NCI-H2029 (cell line): ENCODE measurements at regions not wholly inside any gene's neighbourhood (a gene's known extent, or its start where the extent isn't known, plus 50 kb on each side); places are given as distances from the start of the nearest gene placed in this dataset.
"Not testable (repeated sequence)": the region's sequence is repeated elsewhere in the genome, so short reads cannot be mapped to it uniquely, and the experiment has no call there.

Experiments used
- DNase-seq: peaks from one replicate; lab custom pipeline; 2025; lab: John Stamatoyannopoulos, UW

DNA sequence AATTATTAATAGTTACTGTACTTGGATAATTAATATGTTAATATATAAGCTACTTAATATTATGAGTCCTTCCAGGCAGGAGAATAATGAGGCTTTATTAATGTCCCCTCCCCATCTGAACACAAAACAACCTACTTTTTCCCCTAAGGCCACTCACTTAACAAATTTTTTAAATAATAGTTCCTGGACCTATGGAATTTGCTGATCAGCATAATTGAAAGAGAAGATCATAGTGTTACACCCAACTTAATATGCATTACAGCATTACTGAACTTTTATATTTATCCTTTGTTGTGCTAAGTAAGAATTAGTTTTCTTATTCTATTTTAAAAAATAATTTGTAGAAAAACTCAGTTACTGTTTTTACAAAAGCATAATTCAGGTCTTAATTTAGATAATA, 1537.7 kb upstream of the GOT2 start:
- no peak for DNase-seq

DNA sequence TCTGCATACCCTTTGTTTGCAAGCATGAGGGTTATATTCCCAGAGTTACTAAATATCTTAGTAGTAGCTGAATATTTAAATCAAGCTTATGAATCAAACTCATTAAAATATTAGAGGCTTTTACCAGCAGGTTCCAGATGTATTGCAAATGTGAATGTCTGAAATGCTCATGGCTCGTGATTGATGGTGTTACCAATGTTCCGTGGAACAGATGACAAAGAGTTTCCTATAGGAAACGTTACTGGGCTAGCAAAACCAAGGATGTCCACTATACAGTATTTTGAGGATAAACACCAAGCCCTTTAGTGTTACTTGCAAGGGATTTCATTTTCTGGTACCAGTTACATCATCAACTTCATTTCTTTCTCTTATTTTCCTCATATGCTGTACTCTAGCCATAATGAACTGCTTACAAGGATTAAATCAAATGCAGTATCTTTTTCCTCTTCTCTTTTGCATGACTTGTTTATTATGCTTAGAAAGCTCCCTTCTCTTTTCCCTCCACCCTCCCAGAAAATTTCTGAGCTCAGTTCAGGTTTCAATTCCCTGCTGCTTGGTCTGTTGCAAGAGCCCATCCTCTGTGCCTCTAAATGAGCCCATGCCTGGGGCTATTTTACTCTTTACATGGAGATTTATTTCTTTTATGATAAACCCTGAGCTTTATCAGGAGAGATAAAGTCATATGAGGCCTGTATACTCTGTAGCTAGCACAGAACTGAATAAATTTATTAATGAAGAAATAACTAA, 1537.1 kb upstream of the GOT2 start:
- no peak for DNase-seq

DNA sequence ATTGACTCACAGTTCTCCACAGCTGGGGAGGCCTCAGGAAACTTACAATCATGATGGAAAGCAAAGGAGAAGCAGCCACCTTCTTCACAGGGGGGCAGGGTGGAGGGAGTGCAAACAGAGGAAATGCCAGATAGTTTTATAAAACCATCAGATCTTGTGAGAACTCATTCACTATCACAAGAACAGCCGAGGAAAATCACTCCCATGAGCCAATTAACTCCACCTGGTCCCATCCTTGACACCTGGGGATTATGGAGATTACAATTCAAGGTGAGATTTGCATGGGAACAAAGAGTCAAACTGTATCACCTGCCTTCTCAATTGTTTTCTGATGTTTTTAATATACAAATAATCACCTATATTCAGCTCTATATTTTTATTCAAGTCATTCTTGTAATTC, 1527.3 kb upstream of the GOT2 start:
- no peak for DNase-seq

DNA sequence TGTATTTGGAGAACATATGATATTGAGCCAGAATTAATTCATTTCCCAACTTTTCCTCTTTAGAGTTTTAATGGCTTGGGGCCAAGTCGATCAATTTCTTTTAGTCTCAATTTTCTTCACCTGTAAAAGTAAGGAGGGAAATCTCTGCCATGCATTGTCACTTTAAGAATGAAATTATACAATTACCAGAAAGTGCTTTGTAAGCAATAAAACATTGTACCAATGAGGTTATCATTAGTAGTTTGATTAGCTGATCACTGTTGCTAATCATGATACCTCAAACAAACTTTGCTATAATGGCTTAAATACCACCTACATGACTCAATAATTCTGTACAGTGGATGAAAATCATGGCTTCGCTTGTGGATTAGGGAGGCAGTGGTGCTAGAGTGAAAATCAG, 1525.8 kb upstream of the GOT2 start:
- DNase-seq, result no peak

DNA sequence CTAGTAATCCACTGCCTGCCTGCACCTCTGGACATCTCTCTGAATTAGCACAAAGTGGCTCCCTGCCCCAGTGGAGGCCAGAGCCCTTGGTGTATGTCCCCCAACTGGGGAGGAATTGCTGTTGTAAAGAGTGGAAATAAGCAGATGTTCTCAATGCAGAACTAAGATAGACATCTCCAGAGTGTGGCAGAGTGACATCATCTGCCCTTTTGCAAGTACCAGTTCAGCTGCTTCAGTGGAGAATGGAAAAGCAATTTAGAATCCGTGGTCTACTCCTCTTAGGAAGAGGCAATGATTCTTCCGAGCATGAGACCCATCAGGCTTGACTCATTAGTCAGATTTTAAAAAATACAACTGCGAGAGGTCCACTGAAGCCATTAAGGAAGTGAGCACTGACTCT, 1512.0 kb upstream of the GOT2 start:
- no peak for DNase-seq

DNA sequence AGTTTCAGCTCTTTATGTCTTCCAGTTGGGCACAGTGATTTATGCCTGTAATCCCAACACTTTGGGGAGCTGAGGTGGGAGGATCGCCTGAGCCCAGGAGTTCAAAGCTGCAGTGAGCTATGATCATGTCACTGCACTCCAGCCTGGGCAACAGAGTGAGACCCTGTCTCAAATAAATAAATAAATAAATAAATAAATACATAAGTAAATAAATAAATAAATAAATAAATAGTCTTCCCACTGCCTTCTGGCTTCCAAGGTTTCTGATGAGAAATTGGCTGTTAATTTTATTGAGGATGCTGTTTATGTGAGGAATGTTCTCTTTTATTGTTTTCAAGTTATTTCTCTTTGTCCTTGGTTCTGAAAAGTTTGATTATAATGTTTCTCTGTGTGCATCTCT, 1507.6 kb upstream of the GOT2 start:
- DNase-seq, result no peak

DNA sequence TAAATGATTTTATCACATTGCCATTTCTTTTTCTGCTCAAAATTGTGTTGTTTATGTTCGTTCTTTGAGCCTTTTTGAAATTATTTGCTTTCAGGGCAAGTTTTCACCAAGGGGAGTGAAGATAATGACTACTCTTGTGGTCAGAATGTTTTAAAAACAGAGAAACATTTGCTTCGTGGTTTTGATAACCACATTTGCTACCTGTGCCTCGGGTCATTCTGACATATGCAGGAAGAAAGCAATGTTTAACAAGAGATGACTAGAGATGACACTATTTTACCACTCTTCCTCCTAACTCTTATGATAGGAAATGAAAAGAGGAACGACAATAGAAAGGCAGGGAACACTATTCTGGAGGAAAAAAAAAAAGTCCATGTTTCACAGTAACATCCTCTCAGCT, 1496.5 kb upstream of the GOT2 start:
- no peak for DNase-seq

DNA sequence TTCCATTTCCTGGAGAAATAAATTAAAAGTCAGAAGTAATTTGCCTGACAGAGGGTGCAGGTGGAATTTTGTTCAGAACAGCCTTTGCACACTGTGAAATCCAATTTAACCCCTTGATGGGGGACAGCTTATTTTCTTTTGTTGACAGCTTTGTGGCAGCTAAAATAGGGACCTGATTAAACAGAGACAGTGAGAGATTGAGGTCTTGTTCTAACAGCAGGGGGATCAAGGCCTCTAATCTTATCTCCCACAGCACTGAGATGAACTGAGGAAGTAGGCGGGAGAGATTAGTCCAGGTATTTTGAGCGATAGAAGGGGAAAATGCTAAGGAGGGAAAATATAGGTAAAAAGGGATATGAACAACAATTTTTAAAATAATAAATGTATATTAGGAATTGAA, 1491.4 kb upstream of the GOT2 start:
- no peak for DNase-seq

DNA sequence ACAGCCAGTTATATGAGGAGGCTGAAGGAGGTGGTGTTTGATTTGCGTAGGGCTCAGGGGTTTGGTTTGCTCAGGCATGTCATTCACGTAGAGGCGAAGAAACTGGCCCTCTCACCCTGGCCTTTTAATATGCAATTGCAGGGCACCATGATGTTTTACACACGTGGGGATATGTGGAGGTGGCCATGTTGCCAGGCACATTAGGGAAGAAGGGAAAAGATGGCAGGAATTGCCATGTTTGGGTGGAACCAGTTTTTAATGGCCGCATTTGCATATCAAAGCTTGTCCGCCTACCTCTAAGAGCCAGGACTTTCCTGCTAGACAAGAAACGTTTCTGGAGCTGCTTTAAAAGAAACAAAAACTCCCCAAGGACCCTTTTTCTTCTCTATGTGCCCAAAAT, 1483.7 kb upstream of the GOT2 start:
- DNase-seq, result no peak

DNA sequence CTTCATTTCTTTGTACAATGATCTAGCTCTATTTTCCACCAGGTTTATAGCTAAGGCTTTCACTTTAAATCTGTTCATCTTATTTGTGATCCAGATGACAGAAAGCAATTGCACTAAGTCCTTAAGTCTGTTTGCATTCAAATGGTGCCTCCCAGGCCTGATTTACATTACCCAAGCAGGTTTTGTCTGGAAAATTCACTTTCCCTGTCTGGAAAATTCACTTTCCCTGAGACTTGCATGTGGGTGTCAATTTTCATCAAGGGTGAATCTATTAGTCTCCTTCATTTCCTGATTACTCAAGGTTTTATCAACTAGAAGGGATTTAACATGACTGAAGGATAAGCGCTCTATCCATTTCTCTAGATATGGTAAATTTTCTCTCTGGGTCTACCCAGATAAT, 1480.2 kb upstream of the GOT2 start:
- no peak for DNase-seq

DNA sequence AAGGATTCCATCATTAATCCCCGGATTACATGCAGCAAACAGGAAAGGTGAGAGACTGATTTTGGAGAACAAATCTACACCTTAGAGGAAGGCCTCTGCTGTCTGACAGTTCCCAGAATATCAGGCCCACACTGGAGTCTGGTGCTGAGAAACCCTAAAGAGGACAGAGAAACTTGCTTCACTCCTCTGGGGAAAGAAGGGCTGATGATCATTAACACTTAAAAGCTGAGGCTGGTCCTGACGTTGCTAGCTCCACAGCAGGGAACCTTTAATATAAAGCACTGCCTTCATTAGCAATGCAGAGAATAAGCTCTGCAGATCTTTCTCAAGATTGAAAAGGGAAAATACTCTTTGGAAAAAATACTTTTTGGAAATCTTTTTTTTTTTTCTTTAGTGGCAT, 1472.4 kb upstream of the GOT2 start:
- no peak for DNase-seq

DNA sequence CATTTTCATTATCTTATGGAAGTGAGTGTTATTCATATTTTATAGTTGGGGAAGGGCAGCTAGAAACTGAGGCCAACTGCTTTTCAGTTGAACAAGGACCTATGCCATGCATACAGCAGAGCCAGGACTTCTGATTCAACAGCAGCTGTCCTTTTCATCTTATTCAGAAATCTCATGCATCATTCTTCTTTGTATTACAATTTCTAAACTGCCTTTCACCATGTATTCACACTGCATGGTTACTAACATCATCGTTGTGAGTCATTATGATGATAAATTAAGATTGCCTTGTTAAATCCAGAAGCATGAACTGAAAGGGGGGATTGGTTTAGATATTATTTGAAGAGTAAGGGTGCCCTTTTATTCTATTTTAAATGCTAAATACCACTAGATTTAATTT, 1470.1 kb upstream of the GOT2 start:
- DNase-seq, result no peak

DNA sequence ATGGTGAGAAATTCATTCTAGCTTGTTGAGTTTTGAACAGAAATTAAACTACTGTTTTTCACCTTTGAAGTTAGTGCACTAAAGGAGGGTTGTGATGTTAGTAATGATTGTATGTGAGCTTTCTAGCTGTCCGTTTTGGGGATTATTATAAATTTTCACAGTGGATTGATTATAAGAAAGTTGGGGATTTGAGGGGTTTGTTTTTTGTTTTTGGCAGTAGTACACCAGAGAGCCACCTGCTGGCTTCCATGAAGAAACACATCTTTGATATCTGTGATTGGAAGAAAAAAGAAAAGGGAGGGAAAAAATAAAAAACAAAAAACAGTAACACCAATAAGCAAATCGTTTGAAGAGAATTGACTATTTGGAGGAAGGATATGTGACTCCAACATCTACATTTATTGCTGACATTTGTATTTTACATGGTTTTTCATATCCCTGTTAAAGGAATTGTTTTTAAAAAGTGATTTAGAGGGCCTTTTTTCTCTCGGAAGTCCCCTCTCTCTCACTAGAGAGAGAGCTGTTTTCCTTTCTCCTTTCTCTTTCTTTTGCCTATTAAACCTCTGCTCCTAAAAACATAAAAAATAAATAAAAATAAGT, 1469.5 kb upstream of the GOT2 start:
- no peak for DNase-seq

DNA sequence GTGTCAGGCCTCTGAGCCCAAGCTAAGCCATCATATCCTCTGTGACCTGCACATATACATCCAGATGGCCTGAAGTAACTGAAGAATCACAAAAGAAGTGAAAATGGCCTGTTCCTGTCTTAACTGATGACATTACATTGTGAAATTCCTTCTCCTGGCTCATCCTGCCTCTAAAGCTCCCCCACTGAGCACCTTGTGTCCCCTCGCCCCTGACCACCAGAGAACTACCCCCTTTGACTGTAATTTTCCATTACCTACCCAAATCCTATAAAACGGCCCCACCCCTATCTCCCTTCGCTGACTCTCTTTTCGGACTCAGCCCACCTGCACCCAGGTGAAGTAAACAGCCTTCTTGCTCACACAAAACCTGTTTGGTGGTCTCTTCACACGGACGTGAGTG, 1466.6 kb upstream of the GOT2 start:
- not testable (repeated sequence) for DNase-seq

DNA sequence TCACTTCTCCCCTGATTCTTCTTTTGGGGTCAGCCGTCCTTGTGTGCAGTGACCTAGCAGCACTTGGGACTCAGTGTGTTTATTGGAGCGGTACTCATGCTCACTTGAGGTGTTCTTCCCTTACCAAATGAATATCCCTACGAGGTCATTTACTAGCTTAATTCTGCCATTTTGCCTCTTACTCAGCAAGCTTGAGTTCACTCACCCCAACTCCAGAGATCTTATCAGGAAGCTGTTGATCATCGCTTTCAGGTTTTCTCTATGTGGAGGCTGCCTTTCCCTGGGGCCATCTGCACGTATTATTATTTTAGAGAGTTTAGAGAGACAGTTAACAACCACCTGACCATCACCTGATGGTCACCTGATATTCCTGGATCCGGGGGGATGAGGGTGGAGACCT, 1466.0 kb upstream of the GOT2 start:
- no peak for DNase-seq

DNA sequence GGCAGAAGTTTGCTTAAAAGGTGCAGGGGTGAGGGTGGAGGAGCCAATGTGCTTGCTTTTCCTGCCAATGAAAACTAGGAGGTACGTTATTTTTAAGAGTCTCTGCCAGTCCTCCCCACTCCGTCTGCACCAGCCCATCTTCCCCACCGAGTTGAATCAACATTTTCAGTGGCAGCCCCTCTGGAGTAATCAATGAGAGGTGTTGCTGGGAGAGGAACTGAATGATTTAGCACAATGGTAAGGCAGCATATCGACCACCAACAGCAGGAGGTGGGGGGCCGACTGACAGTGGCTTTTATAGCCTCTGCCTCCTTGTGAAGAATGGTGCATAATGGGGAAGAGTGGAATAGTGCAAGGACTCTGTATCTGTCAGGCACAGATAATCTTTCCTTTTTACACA, 1465.0 kb upstream of the GOT2 start:
- no peak for DNase-seq

DNA sequence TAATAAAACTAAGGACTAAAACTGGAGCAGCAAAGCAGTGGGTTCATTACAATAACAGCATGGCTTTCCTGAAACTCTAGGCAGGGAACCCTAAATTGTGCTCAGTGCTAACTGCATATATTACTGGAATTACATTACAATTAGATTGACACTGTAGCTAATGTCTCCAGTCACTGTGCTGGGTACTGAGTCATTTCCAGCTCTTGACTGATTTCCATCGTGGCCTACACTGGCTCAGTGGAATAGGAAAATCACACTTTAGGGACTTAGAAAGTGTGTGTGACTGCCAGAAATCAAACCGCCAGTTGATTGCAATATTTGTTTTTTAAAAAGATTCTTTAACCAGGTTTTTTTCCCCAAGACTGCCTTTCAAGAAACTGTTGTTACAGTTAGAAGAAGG, 1447.4 kb upstream of the GOT2 start:
- no peak for DNase-seq

DNA sequence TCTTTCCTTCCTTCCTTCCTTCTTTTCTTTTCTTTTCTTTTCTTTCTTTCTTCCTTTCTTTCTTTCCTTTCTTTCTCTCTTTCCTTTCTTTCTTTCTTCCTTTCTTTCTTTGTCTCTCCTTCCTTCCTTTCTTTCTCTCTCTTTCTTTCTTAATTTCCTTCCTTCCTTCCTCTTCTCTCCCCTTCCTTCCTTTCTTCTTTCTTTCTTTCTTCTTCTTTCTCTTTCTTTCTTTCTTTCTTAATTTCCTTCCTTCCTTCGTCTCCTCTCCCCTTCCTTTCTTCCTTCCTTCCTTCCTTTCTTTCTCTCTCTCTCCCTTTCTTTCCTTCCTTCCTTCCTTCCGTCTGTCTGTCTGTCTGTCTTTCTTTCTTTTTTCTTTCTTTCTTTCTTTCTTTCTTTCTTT, 1446.5 kb upstream of the GOT2 start:
- DNase-seq, result no peak

DNA sequence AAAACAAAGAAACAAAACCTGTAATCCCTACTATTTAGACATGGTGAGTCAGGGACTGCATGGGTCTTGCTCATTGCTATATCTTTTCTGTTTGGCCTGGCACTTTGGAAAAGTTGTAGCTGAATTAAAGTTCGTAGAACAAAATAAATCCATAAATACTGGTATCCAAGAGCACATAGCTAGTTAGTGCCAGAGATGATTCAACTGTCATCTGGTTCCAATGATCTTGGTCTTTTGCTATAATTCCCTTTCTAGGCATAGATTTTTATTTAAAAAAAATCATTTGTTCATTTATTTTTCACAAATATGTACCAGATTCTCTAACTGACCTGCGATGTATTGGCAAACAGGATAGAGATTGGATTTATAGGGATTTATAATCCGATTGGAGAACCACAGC, 1436.1 kb upstream of the GOT2 start:
- DNase-seq, result no peak

DNA sequence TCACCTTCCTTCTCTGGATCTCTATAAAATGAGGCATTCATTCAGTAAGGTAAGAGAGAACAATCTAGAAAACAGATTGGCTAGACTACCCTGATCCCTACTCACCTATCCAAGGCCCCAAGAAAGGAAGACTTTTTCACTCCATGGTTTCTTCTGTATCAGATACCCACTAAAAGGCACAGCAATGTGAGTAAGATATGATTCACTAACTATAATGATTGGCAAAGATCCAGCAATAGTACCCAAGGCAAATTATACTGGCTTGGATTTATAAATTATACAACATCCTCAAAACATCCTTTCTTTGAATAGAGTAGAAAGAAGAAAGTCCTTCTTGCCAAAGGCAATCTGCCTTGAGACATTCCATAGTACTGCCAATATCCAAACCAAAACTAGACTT, 1432.0 kb upstream of the GOT2 start:
- no peak for DNase-seq

DNA sequence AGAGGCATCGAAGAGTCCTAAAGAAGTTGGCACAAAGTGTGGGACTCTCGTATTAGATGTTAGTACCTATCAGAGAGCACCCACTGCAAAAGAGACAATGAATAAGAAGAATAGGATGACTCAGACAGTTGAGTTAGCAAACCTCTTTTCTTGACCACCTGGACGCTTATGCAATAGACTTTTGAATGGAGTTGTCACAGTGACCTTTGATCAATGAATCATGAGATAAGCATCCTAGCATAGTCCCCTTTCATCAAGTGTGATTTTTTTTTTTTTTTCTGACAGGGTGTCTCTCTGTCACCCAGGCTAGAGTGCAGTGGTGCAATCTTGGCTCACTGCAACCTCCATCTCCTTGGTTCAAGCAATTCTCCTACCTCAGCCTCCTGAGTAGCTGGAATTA, 1417.9 kb upstream of the GOT2 start:
- DNase-seq, result no peak

DNA sequence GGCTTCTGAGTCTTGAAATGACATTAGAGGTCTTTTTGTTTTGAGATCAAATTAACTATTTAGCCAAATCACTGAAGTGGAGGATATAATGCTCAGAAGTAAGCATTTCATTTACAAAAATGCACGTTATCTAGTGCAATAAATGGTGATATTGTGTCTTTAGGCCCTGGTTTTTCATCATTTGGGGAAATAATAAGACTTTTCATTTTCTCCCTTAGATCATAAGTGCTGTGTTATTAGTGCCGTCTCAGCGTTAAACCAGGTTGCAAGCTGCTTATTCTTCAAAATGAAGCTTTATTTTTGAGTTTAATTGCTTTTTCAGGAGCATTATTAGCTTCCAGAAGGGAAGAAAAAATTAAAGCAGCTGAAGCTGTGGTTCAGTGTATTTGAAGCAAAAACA, 1416.8 kb upstream of the GOT2 start:
- DNase-seq, result no peak

DNA sequence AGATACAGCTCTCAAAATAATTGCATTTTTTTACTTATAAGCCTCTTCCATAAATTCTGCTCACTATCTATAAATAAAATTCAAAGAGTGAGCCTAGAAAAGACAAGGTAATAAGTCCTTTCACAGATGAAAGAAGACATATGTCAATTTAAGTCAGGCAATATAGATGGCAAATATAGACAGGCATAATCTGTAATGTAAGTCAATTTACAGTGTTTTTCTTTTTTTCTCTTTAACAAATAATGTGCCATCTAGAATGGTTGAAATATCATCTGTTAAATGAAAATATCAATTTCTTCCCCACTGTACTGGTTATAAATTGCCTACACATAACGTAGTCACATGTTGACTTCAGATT, 1409.2 kb upstream of the GOT2 start:
- DNase-seq, result no peak

DNA sequence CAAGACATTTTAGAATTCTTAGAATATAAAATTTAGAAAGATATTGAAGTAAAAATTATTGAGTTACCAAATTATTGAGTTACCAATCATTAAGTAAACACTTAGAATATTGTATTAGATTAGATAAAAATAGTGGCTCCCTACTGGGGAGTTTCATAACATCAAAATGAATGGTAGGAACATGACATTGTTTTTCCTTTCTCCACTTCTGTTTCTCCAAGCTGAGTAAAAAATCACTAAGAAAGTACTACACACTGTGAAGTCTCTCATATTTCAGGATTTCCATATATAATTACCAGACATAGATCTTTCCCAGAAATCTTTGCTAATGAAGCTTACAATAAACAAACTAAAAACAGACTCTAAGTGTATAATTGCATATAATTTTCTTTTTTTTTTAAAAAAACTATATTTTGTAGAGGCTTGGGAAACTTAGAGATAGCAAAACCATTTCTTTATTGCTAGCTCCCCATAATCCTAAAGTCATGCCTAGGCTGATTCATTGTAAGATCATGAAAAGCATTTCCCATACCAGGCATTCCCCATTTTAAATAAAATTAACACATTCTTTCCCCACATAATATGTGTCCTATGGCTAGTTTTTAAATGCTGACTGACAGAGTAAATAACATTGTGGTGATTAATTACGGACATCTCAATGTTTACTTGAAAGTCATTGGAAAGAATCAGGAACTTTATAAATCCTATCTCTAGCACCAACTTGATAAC, 1408.7 kb upstream of the GOT2 start:
- DNase-seq, result no peak
